Skeletal muscle cell (primary cell): ENCODE measurements at regions not wholly inside any gene's neighbourhood (a gene's known extent, or its start where the extent isn't known, plus 50 kb on each side); places are given as distances from the start of the nearest gene placed in this dataset.

Experiments
- DNase-seq: peaks from one replicate; pipeline ENCODE4 v3.0.0-alpha.2; 2010; ENCODE audit warnings: low read depth
- H3K4me3 ChIP-seq: 2 replicates; pipeline ENCODE4 v1.5.1; 2011; ENCODE audit warnings: low read depth, mild to moderate bottlenecking, control low read depth, low read length, moderate library complexity

- no peak for DNase-seq
- H3K4me3 ChIP-seq: no peak overlapping the region
Observed at GRCh38 chr2:236647621-236648020, 78.0 kb downstream of the ACKR3 start.

- DNase-seq: no peak
- H3K4me3 ChIP-seq: no peak overlapping the region
Observed at GRCh38 chr2:236653863-236654262, 84.2 kb downstream of the ACKR3 start.

GRCh38 chr2:236654496-236654895 is 84.9 kb downstream of the ACKR3 start:
- H3K4me3 ChIP-seq: no peak overlapping the region
- no peak for DNase-seq

DNA sequence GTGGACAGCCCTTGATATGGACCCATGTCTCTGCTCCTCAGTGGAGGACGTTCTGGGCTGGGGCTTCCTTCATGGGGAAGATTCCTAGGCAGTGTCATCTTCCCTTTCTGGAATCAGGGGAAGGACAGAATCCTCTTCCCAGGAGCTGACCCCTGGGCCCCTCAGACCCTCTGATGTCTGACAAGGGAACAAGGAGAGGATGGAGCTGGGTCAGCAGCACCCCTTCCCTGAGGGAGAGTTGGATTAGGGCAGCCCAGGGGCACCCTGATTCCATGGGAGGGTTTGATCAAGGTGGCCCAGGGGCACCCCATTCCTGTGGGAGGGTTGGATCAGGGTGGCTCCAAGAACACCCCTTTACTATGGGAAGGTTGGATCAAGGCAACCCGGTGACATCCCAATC is 86.5 kb downstream of the ACKR3 start:
- DNase-seq: no peak
- H3K4me3 ChIP-seq: no peak overlapping the region

DNA sequence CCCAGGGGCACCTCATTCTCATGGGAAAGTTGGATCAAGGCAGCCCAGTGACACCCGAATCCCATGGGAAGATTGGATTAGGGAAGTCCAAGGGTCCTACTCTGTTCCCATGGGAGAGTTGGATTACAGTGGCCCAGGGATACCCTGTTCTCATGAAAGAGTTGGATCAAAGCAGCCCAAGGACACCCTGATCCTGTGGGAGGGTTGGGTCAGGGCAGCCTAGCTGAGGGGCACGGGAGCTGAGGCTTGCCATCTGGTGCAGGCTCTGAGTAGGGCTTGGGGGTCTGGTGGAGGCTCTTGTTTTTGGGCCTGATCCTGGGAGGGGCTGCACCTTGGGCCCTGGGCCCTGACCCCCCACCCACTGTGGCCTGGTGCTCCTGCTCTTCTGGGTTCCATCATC is 87.1 kb downstream of the ACKR3 start:
- H3K4me3 ChIP-seq: no peak overlapping the region
- no peak for DNase-seq

- H3K4me3 ChIP-seq: no peak overlapping the region
- DNase-seq: no peak
Observed at GRCh38 chr2:236657215-236657614, 87.6 kb downstream of the ACKR3 start.

DNA sequence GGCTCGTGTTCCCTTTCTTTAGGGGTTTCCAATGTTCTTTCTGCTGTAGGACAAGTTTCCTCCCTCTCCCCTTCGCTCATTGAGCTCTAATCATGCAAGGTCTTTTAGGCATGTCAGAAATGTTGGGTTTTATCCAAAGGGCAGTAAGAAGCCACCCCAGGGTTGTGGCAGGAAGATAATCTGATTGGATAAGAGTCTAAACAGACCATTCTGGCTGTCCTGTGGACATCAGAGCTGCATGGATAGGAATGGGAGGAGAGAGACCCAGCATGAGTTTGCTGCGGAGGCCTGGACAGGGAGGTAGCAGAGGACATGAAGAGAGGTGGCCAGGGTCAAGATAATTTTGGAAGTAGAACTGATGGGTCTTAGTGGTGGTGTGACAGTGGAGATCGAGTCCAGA is 88.2 kb downstream of the ACKR3 start:
- DNase-seq: no peak
- no peak overlapping the region for H3K4me3 ChIP-seq

DNA sequence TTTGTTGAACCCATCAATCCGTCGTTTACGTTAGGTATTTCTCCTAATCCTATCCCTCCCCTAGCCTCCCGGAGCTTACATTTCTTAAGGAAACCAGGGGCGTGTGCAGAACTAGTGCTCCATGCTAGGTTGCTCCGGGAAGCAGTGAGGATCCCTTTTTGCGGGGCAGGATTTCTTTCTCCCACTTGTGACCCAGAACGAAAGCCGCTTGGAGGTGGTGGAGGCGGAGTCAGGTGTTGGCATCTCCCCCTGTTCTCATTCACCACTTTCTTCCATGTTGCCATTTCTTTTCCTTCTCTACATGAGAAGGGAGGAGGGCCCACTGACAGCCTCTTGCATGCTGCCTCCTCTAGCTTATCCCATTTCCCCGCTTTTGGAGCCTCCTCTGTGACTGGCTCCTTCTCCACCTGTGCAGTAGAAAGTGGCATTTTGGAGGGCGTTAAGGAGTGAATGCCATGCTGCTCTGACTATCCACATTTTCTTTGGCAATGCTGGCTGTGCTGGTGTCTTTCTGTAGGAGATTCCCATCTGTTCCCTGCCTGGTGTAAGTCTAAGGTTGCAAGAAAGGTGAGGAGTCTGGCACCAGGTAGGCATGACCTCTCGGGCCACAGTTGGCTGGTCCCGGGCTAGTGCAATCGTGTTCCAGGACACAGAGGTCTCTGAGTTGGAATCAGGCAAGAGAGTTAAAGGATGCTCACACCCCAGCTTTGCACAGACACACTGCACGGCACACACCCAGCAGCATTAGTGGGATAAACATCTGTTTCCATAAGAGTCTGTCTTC is 89.5 kb downstream of the ACKR3 start:
- DNase-seq: no peak
- H3K4me3 ChIP-seq: no peak overlapping the region

DNA sequence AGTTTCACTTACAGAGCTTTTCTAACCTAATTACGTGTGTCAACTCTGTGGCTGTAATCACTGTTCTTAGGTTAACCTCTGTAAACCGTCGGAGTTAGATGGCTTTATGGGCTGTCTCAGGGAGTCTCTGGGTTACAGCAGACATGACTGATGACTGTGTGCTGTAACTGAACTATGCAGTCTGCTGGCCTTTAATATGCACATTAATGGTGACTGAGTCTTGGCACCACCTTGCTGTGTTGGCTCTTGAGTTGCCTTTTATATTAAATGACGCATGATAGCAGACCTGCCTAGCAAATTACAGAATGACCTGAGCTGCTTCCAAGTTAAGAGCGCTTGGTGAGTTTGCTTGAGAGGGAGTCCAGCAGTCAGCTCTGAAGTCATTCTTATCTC is 90.1 kb downstream of the ACKR3 start:
- peak; percentile 49 for DNase-seq

GRCh38 chr2:236661061-236661761 is 91.6 kb downstream of the ACKR3 start:
- peak; percentile 49 for DNase-seq
- no peak overlapping the region for H3K4me3 ChIP-seq

More for the DNA sequence above, 90.1 kb downstream of the ACKR3 start:
- no peak overlapping the region for H3K4me3 ChIP-seq

GRCh38 chr2:236661762-236662110 is 92.1 kb downstream of the ACKR3 start:
- DNase-seq: peak; percentile 29
- H3K4me3 ChIP-seq: no peak overlapping the region

DNA sequence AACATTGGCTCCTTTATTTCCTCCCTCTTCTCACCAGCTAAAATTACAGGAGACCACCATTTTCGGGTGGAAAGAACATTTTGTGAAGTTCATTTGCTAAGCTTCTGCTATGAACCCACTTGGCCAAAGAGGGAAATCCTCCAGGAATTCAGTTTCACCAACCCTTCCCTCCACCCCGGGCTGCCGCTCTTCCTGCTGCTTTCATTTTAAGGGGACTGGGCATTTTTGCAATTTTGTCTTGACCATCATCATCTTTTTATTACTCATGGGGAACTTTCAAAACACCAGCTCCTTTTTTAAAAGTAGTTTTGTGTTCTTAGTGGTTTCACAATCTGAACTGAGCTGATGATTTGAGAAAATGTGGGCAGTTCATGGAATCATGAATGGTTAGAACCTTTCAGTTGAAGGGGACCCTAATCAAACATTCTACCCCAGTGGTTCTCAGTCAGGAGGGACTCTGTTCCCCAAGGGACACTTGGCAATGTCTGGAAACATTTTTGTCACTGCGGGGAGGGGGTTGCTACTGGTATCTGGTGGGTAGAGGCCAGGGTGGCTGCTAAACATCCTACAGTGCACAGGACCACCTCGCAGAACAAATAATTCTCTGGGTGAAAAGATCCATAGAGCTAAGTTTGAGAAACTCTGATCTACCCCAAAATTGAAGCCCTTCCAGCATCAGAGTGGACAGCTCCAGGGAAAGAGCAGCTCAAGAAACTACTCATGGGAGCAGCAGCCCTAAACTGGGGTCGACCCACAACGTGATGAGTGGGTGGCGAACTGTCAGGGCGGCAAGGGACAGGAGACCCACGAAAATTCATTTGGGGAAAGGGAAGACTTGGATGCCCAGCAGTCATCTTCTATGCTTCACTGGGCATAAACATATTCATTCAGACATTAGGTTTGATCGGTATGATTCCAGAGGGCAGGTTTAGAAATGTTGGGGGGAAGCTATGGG is 92.9 kb downstream of the ACKR3 start:
- peak; percentile 24 for DNase-seq
- H3K4me3 ChIP-seq: no peak overlapping the region

DNA sequence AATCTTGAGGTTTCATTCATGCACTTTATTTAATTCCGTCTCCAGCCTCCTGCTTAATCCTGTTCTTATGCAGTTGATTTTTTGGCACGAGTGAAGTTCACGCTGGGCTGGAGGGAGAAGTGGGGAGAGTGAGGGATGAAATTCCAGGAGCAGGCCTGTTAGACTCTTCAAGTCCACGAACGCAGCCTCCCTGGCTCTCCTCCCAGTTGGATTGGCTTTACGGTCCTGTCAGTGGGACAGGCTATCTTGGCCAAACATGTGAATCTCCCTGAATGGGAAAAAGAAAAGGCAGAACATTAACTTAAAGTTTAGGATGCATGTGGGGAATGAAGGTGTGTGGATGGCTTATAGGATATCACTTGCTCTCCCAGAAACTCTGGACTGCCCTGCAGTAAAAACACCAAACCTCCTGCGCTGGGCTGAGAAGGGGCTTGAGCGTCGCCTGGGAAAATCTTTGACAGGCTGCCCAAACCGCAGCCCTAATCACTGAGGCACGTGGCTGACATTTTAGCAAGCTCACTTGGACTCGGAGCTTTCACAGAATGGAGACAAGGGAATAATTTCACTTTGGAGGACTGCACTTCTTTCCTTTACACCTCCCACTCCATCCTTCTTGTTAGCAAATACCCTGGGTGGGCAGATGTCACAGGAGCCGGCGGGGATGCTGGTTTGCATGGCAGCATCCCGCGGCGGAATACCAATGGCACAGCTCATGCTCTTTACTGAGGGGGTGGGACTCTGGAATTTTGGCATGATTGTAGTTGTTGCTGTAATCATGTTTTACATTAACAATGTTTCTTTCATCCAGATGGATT is 93.9 kb downstream of the ACKR3 start:
- peak; percentile 78 for DNase-seq
- no peak overlapping the region for H3K4me3 ChIP-seq

- no peak for DNase-seq
- H3K4me3 ChIP-seq: no peak overlapping the region
Observed at GRCh38 chr2:236664136-236664535, 94.5 kb downstream of the ACKR3 start.

GRCh38 chr2:236665101-236665500 is 95.5 kb downstream of the ACKR3 start:
- DNase-seq: no peak
- no peak overlapping the region for H3K4me3 ChIP-seq

GRCh38 chr2:236665572-236666118 is 96.0 kb downstream of the ACKR3 start:
- no peak for DNase-seq
- no peak overlapping the region for H3K4me3 ChIP-seq

DNA sequence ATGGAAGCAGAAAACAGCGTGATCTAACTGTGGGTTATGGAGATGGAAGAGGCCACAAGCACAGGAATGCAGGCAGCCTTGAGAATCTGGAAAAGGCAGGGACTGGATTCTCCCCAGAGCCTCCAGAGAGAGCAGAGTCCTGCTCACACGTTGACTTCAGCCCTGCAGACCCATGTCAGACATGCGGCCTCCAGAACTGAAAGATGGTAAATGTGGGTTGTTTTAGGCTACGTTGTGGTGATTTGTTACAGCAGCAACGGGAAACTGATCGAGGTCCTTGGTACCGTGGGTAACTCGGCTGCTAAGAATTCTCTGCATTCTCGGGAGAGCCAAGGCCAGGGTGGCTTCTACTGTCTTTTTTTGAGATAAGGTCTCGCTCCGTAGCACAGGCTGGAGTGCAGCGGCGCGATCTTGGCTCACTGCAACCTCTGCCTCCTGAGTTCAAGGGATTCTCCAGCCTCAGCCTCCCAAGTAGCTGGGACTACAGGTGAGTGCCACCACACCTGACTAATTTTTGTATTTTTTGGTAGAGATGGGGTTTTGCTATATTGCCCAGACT is 97.1 kb downstream of the ACKR3 start:
- no peak overlapping the region for H3K4me3 ChIP-seq
- DNase-seq: no peak

GRCh38 chr2:236667526-236667925 is 97.9 kb downstream of the ACKR3 start:
- DNase-seq: no peak
- no peak overlapping the region for H3K4me3 ChIP-seq

GRCh38 chr2:236668531-236668969 is 98.9 kb downstream of the ACKR3 start:
- no peak for DNase-seq

More at GRCh38 chr2:236668531-236668969, 98.9 kb downstream of the ACKR3 start:
- no peak overlapping the region for H3K4me3 ChIP-seq
